ENCODE measurements at regions not wholly inside any gene's neighbourhood (a gene's known extent, or its start where the extent isn't known, plus 50 kb on each side); places are given as distances from the start of the nearest gene placed in this dataset.

DNA sequence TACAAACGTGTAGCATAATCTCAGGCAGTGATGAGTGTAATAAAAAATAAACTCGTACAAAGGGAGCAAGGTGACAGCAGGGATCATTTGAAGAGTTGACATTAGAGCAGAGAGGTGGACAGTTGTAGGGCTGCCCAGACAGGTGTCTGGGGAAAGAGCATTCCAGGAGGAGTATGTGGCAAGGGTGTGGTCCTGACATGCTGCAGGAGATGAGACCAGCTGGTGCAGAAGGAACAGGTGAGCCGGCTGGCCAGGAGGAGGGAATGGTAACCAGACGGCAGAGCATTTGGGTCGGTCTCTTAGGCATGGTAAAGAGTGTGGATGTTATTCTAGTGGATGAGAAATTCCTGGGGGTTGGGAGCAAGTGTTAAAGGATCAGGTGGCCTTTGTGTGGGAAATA, 306.3 kb downstream of the LMX1A start (continued):
- TF ChIP-seq, protein P1, sequence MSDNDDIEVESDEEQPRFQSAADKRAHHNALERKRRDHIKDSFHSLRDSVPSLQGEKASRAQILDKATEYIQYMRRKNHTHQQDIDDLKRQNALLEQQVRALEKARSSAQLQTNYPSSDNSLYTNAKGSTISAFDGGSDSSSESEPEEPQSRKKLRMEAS (IDR thresholded peaks at IDR 0.05), result no peak
- TF ChIP-seq EZH2phosphoT487 (IDR thresholded peaks at IDR 0.05; ENCODE audit: borderline replicate concordance), result no peak
- TF ChIP-seq SRF (IDR thresholded peaks at IDR 0.05; ENCODE audit: low read depth), result no peak
- no peak for TF ChIP-seq FOSL1 (IDR thresholded peaks at IDR 0.05; ENCODE audit: low read depth)
- no peak for TF ChIP-seq ZNF274 (IDR thresholded peaks at IDR 0.05; ENCODE audit: low read depth, low read length)
- TF ChIP-seq, protein P2, sequence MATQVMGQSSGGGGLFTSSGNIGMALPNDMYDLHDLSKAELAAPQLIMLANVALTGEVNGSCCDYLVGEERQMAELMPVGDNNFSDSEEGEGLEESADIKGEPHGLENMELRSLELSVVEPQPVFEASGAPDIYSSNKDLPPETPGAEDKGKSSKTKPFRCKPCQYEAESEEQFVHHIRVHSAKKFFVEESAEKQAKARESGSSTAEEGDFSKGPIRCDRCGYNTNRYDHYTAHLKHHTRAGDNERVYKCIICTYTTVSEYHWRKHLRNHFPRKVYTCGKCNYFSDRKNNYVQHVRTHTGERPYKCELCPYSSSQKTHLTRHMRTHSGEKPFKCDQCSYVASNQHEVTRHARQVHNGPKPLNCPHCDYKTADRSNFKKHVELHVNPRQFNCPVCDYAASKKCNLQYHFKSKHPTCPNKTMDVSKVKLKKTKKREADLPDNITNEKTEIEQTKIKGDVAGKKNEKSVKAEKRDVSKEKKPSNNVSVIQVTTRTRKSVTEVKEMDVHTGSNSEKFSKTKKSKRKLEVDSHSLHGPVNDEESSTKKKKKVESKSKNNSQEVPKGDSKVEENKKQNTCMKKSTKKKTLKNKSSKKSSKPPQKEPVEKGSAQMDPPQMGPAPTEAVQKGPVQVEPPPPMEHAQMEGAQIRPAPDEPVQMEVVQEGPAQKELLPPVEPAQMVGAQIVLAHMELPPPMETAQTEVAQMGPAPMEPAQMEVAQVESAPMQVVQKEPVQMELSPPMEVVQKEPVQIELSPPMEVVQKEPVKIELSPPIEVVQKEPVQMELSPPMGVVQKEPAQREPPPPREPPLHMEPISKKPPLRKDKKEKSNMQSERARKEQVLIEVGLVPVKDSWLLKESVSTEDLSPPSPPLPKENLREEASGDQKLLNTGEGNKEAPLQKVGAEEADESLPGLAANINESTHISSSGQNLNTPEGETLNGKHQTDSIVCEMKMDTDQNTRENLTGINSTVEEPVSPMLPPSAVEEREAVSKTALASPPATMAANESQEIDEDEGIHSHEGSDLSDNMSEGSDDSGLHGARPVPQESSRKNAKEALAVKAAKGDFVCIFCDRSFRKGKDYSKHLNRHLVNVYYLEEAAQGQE (IDR thresholded peaks at IDR 0.05; ENCODE audit: low read depth), result no peak

GRCh38 chr1:165047994-165048393, 308.5 kb downstream of the LMX1A start:
- H3K4me1 ChIP-seq (ENCODE audit: control insufficient read depth in 1 of 2, insufficient read depth in 2 of 2, low read length in 2 of 2), result 0 out of 4 replicates have a peak, but pooled peaks cover 0 to 4% of the 10 kb centered on the region in 2 experiments
- H3K27me3 ChIP-seq (ENCODE audit: insufficient read depth, low read length), result no peaks in the 10 kb centered on the region
- POLR2A ChIA-PET, result no interaction called here
- no peak overlapping the region for H3K4me3 ChIP-seq (replicated peaks in 1 of 2; ENCODE audit: low read depth in 1 of 2, low read length in 2 of 2)
- CTCF ChIA-PET, result no interaction called here
- DNase-seq (ENCODE audit: low read depth, low spot score), result no peak
- no peaks in the 10 kb centered on the region for H3K9me2 ChIP-seq (ENCODE audit: insufficient read depth)
- no peaks in the 10 kb centered on the region for H3K79me2 ChIP-seq (ENCODE audit: insufficient read depth, low read length)
- H3K9ac ChIP-seq (ENCODE audit: low read length), result no peak overlapping the region
- no peaks in the 10 kb centered on the region for H4K20me1 ChIP-seq (ENCODE audit: insufficient read depth)
- no peak for ATAC-seq
- H3K9me3 ChIP-seq (ENCODE audit: control insufficient read depth in 1 of 2, insufficient read depth in 1 of 2, low read depth in 1 of 2, low read length in 2 of 2), result no peaks in the 10 kb centered on the region
- H3K27ac ChIP-seq (ENCODE audit: low read depth, low read length), result no peak overlapping the region
- H2AFZ ChIP-seq (ENCODE audit: low read depth, low read length, poor library complexity, severe bottlenecking), result no peak overlapping the region
- BruUV-seq (replicated peaks), result no TSS peak
- TF ChIP-seq EZH2phosphoT487 (IDR thresholded peaks at IDR 0.05; ENCODE audit: borderline replicate concordance), result no peak
- no peak for TF ChIP-seq CEBPB (IDR thresholded peaks at IDR 0.05; ENCODE audit: low read depth)
- TF ChIP-seq, protein P3, sequence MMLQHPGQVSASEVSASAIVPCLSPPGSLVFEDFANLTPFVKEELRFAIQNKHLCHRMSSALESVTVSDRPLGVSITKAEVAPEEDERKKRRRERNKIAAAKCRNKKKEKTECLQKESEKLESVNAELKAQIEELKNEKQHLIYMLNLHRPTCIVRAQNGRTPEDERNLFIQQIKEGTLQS (IDR thresholded peaks at IDR 0.05), result no peak
- TF ChIP-seq ZNF274 (IDR thresholded peaks at IDR 0.05; ENCODE audit: low read depth, low read length), result no peak
- no peak for TF ChIP-seq POLR2AphosphoS5 (IDR thresholded peaks at IDR 0.05; ENCODE audit: low read depth, low read length)
- TF ChIP-seq CTCF (IDR thresholded peaks at IDR 0.05 in 2 of 3, conservative IDR thresholded peaks at IDR 0.05 in 1 of 3; ENCODE audit: borderline replicate concordance in 1 of 3, insufficient read depth in 1 of 3, low read depth in 2 of 3, low read length in 2 of 3), result no peak
- no peak for TF ChIP-seq TCF7L2 (IDR thresholded peaks at IDR 0.05; ENCODE audit: borderline replicate concordance, extremely low read depth, insufficient read depth, insufficient read length)
- TF ChIP-seq ELF1 (IDR thresholded peaks at IDR 0.05; ENCODE audit: borderline replicate concordance, low read depth), result no peak
- H3K4me2 ChIP-seq (ENCODE audit: low read length), result no peak overlapping the region
- no peaks in the 10 kb centered on the region for H3K36me3 ChIP-seq (ENCODE audit: control insufficient read depth in 1 of 2, insufficient read depth in 2 of 2, low read length in 2 of 2)
- RAD21 ChIA-PET (ENCODE audit: low non-redundant PET in 1 of 2, low total read pairs in 2 of 2, uncharacterized antibody in 2 of 2, unreplicated experiment in 2 of 2), result no interaction called here
- intact Hi-C loops (cut with micrococcal nuclease), result no loop called here

Data from HCT116 (cell line).